ENCODE measurements at regions not wholly inside any gene's neighbourhood (a gene's known extent, or its start where the extent isn't known, plus 50 kb on each side); places are given as distances from the start of the nearest gene placed in this dataset.
A peak's percentile ranks its signal among the peaks of the same experiment; 100 is the strongest.
"Not testable (repeated sequence)": the region's sequence is repeated elsewhere in the genome, so short reads cannot be mapped to it uniquely, and the experiment has no call there.

- no peak for DNase-seq
Observed at GRCh38 chr9:95783426-95783975, 92.0 kb upstream of the ERCC6L2 start.

- no peak for DNase-seq
Observed at GRCh38 chr9:95780751-95781150, 94.7 kb upstream of the ERCC6L2 start.

- DNase-seq = no peak
Observed at GRCh38 chr9:95780121-95780520, 95.4 kb upstream of the ERCC6L2 start.

- not testable (repeated sequence) for DNase-seq
Observed at GRCh38 chr9:95779597-95779996, 95.9 kb upstream of the ERCC6L2 start.

- no peak for DNase-seq
Observed at GRCh38 chr9:95778957-95779356, 96.5 kb upstream of the ERCC6L2 start.

GRCh38 chr9:95777136-95777535, 98.4 kb upstream of the ERCC6L2 start:
- DNase-seq = no peak

GRCh38 chr9:95776176-95776575, 99.3 kb upstream of the ERCC6L2 start:
- no peak for DNase-seq

GRCh38 chr9:95775191-95775590, 100.3 kb upstream of the ERCC6L2 start:
- no peak for DNase-seq

- DNase-seq = no peak
Observed at GRCh38 chr9:95773053-95773418, 102.5 kb upstream of the ERCC6L2 start.

- DNase-seq = no peak
Observed at GRCh38 chr9:95772320-95773052, 103.0 kb upstream of the ERCC6L2 start.

- DNase-seq = no peak
Observed at GRCh38 chr9:95771556-95772246, 103.8 kb upstream of the ERCC6L2 start.

GRCh38 chr9:95770653-95771131, 104.8 kb upstream of the ERCC6L2 start:
- DNase-seq = no peak

GRCh38 chr9:95769909-95770433, 105.5 kb upstream of the ERCC6L2 start:
- DNase-seq = no peak

- no peak for DNase-seq
Observed at GRCh38 chr9:95769473-95769872, 106.0 kb upstream of the ERCC6L2 start.

- no peak for DNase-seq
Observed at GRCh38 chr9:95766906-95767305, 108.6 kb upstream of the ERCC6L2 start.

- DNase-seq = no peak
Observed at GRCh38 chr9:95764533-95765319, 110.8 kb upstream of the ERCC6L2 start.

GRCh38 chr9:95763983-95764382, 111.5 kb upstream of the ERCC6L2 start:
- no peak for DNase-seq

GRCh38 chr9:95763006-95763405, 112.5 kb upstream of the ERCC6L2 start:
- DNase-seq = no peak

GRCh38 chr9:95762322-95762721, 113.2 kb upstream of the ERCC6L2 start:
- peak; percentile 7 for DNase-seq

GRCh38 chr9:95760791-95761190, 114.7 kb upstream of the ERCC6L2 start:
- no peak for DNase-seq

GRCh38 chr9:95757439-95757838, 118.1 kb upstream of the ERCC6L2 start:
- DNase-seq = no peak

- DNase-seq = no peak
Observed at GRCh38 chr9:95756986-95757385, 118.5 kb upstream of the ERCC6L2 start.

GRCh38 chr9:95756101-95756500, 119.4 kb upstream of the ERCC6L2 start:
- DNase-seq = no peak

All from activated CD4-positive, alpha-beta T cell treated with anti-CD3 and anti-CD28 coated beads for 48 hours (primary cell).